Right lobe of liver (tissue), 6 donors: ENCODE measurements at regions not wholly inside any gene's neighbourhood (a gene's known extent, or its start where the extent isn't known, plus 50 kb on each side); places are given as distances from the start of the nearest gene placed in this dataset.

Source experiments
- ATAC-seq, 4 donors: fragments of 200-7000 bp; cut with Tn5 transposase; one replicate each; pipeline ENCODE4 v1.9.1; 2020; ENCODE audit warnings: mild to moderate bottlenecking in 4 of 4, moderate library complexity in 4 of 4
- DNase-seq, 3 donors: peaks; one replicate each; pipeline ENCODE4 v3.0.0-alpha.2; 2020
- H3K27ac ChIP-seq, 3 donors: fragments of 200-600 bp; one replicate each; pipeline ENCODE4 v1.8.0; 2022
- H3K27me3 ChIP-seq, 2 donors: fragments of 200-600 bp; one replicate each; pipeline ENCODE4 v1.8.0; 2022
- H3K36me3 ChIP-seq, 4 donors: fragments of 200-600 bp; sonication (generic) in 1 of 4; one replicate each; pipeline versions ENCODE4 v1.5.1 to v1.8.0; 2017 to 2022; ENCODE audit warnings: control low read depth in 1 of 4
- H3K4me1 ChIP-seq, 4 donors: fragments of 200-600 bp; sonication (generic) in 1 of 4; one replicate each; pipeline versions ENCODE4 v1.5.1 to v1.8.0; 2017 to 2022; ENCODE audit warnings: control low read depth in 1 of 4
- H3K4me3 ChIP-seq, 3 donors: fragments of 200-600 bp; one replicate each; pipeline ENCODE4 v1.8.0; 2022
- H3K9me3 ChIP-seq, 4 donors: fragments of 200-600 bp; sonication (generic) in 1 of 4; one replicate each; pipeline versions ENCODE4 v1.5.1 to v1.8.0; 2017 to 2022; ENCODE audit warnings: control low read depth in 1 of 4
- POLR2A ChIP-seq: fragments of 450-650 bp; IDR thresholded peaks from one replicate; pipeline ENCODE4 v1.6.1; 2017; ENCODE audit warnings: antibody characterized with exemption, mild to moderate bottlenecking
- WGBS: methylation state at CpG from one replicate; pipeline ENCODE4 v1.1.6; 2018; ENCODE audit warnings: low coverage, low lambda C conversion rate; ENCODE audit not compliant: insufficient coverage; ENCODE audit errors: missing lambda C conversion rate; 5-methylcytosine and 5-hydroxymethylcytosine counted together
- intact Hi-C, 2 donors: fragments of 100-400 bp; cut with DNase I; formaldehyde crosslinking; loops; one replicate each; pipeline versions ENCODE4 v1.11.2 to v1.14.1; 2022
- TF ChIP-seq, protein P1 (sequence below), 4 donors: fragments of 200-600 bp in 3 of 4; fragments of 450-650 bp in 1 of 4; IDR thresholded peaks; one replicate each; pipeline versions ENCODE4 v1.5.1 to v1.8.0; 2016 to 2022; ENCODE audit warnings: antibody characterized with exemption in 4 of 4, mild to moderate bottlenecking in 2 of 4
- donor health status: DM: no; HTN: yes; CAD: no.
- donor health status: DM: no; HTN: no; CAD: no.
- donor health status: DM: no; HTN: no; CAD: no.
- donor health status: DM: no; HTN: yes; CAD: no.
- donor health status: DM: no; HTN: yes; CAD: no.

DNA sequence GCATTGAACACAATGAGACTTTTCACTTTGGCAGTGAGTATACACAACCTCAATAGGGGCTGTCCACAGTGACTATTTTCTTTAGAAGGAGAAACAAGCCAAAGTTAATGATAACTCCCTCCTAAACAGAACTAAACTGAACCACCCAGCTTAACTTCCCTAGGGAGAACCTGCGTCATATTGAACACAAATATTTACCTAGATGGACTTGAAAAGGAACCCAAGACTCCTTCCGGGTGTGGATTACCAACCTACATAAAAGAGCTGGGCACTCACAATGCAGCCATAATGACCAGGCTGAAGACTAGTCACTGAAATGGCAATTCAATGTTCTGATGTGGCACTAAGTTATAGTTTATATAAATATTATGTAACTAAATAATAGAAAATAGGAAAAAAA, 160.6 kb downstream of the IBTK start:
- DNase-seq (no peak), ATAC-seq (peak in 2 of 4 donors; percentile 59 to 68)
- H3K27ac ChIP-seq: no peak overlapping the region
- H3K27me3 ChIP-seq: no peaks in the 10 kb centered on the region
- no peaks in the 10 kb centered on the region for H3K36me3 ChIP-seq
- intact Hi-C loops: no loop called here
- no peaks in the 10 kb centered on the region for H3K4me1 ChIP-seq
- no peak overlapping the region for H3K4me3 ChIP-seq
- 43% methylated on average over 2 of the region's 2 CpGs for WGBS
- H3K9me3 ChIP-seq: no peaks in the 10 kb centered on the region
- no peak for TF ChIP-seq POLR2A
- TF ChIP-seq, protein P1, sequence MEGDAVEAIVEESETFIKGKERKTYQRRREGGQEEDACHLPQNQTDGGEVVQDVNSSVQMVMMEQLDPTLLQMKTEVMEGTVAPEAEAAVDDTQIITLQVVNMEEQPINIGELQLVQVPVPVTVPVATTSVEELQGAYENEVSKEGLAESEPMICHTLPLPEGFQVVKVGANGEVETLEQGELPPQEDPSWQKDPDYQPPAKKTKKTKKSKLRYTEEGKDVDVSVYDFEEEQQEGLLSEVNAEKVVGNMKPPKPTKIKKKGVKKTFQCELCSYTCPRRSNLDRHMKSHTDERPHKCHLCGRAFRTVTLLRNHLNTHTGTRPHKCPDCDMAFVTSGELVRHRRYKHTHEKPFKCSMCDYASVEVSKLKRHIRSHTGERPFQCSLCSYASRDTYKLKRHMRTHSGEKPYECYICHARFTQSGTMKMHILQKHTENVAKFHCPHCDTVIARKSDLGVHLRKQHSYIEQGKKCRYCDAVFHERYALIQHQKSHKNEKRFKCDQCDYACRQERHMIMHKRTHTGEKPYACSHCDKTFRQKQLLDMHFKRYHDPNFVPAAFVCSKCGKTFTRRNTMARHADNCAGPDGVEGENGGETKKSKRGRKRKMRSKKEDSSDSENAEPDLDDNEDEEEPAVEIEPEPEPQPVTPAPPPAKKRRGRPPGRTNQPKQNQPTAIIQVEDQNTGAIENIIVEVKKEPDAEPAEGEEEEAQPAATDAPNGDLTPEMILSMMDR (IDR thresholded peaks at IDR 0.05): no peak

DNA sequence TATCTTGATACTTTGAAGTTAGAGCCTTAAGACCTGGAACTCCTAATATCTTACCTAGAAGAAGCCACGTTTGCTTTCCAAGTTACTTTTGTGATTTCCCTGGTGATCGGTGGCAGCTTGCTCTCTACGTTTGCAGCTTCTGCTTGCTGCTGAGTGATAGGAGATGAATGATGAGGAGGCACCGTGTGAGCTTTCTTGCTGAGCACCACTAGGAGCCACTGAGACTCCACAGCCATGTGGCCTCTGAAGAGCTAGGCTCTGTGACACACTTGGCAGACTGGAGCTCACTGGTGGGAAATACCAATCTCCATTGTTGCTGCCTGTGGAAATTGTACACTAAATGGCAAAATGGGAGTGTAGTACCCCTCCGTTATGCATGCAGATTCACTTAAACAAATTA, 161.8 kb downstream of the IBTK start:
- ATAC-seq (no peak), DNase-seq (no peak)
- TF ChIP-seq, protein P1 (IDR thresholded peaks at IDR 0.05): no peak
- TF ChIP-seq POLR2A: no peak
- no peak overlapping the region for H3K4me3 ChIP-seq
- intact Hi-C loops: no loop called here
- 72% methylated on average over 5 of the region's 5 CpGs for WGBS
- H3K4me1 ChIP-seq: no peaks in the 10 kb centered on the region
- no peaks in the 10 kb centered on the region for H3K36me3 ChIP-seq
- H3K27ac ChIP-seq: no peak overlapping the region
- H3K9me3 ChIP-seq: no peaks in the 10 kb centered on the region
- no peaks in the 10 kb centered on the region for H3K27me3 ChIP-seq

- no peaks in the 10 kb centered on the region for H3K27me3 ChIP-seq
- no peaks in the 10 kb centered on the region for H3K36me3 ChIP-seq
- no peaks in the 10 kb centered on the region for H3K4me1 ChIP-seq
- TF ChIP-seq, protein P1 (IDR thresholded peaks at IDR 0.05): no peak
- no peak for TF ChIP-seq POLR2A
- intact Hi-C loops: no loop called here
- no peak overlapping the region for H3K27ac ChIP-seq
- DNase-seq (no peak), ATAC-seq (no peak)
- WGBS: 82% methylated on average over 2 of the region's 2 CpGs
- no peaks in the 10 kb centered on the region for H3K9me3 ChIP-seq
- H3K4me3 ChIP-seq: no peak overlapping the region
Measured at GRCh38 chr6:82084324-82084920, 163.1 kb downstream of the IBTK start.

DNA sequence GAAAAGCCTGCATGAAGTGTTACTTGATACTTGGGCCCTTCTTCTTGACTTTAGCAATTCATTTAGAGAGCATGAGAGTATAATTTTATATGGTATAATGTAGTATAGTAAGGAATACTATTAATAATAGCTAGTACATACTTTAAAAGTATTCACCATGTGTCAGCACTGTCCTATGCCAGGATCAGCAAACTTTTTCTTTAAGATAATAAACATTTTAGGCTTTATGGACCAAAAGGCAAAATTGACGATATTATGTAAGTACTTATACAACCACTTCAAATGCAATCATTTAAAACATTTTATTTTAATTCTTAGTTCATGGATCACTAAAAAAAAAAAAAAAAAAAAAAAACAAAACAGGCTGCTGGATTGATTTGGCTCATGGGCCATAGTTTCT, 163.9 kb downstream of the IBTK start:
- Histone ChIP-seq H3K36me3 (no peaks in the 10 kb centered on the region), H3K27me3 (no peaks in the 10 kb centered on the region), H3K27ac (no peak overlapping the region), H3K9me3 (no peaks in the 10 kb centered on the region), H3K4me3 (no peak overlapping the region), H3K4me1 (no peaks in the 10 kb centered on the region)
- ATAC-seq (no peak), DNase-seq (no peak)
- intact Hi-C loops: no loop called here
- TF ChIP-seq, protein P1 (IDR thresholded peaks at IDR 0.05): no peak
- TF ChIP-seq POLR2A: no peak
- WGBS: 85% methylated on average over 1 of the region's 1 CpG

DNA sequence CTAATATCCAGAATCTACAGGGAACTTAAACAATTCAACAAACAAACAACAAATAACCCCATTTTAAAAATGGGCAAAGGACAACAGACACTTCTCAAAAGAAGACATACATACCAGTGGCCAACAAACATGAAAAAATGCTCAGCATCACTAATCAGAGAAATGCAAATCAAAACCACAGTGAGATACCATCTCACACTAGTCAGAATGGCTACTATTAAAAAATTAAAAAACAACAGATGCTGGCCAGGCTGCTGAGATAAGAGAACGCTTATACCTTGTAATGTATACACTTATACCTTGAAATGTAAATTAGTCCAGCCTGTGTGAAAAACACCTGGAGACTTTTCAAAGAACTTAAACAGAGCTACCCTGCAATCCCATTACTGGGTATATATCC, 166.8 kb downstream of the IBTK start:
- WGBS: 86% methylated on average over 1 of the region's 1 CpG

More for the DNA sequence above, 166.8 kb downstream of the IBTK start:
- Histone ChIP-seq H3K27ac (no peak overlapping the region), H3K4me1 (no peaks in the 10 kb centered on the region), H3K4me3 (no peak overlapping the region), H3K36me3 (no peaks in the 10 kb centered on the region), H3K9me3 (no peaks in the 10 kb centered on the region), H3K27me3 (no peaks in the 10 kb centered on the region)
- DNase-seq (no peak), ATAC-seq (no peak)
- no peak for TF ChIP-seq POLR2A
- TF ChIP-seq, protein P1 (IDR thresholded peaks at IDR 0.05): no peak
- intact Hi-C loops: no loop called here
